ENCODE measurements at regions not wholly inside any gene's neighbourhood (a gene's known extent, or its start where the extent isn't known, plus 50 kb on each side); places are given as distances from the start of the nearest gene placed in this dataset.
"Not testable (repeated sequence)": the region's sequence is repeated elsewhere in the genome, so short reads cannot be mapped to it uniquely, and the experiment has no call there.

- DNase-seq (ENCODE audit: low read depth, low spot score), result not testable (repeated sequence)
Observed at GRCh38 chr4:9604031-9604892, 160.0 kb downstream of the DEFB131A start.

- not testable (repeated sequence) for DNase-seq (ENCODE audit: low read depth, low spot score)
Observed at GRCh38 chr4:9604893-9605190, 160.6 kb downstream of the DEFB131A start.

GRCh38 chr4:9608300-9608699 lies 164.1 kb downstream of the DEFB131A start:
- no peak for DNase-seq (ENCODE audit: low read depth, low spot score)

GRCh38 chr4:9610321-9610720 lies 166.1 kb downstream of the DEFB131A start:
- not testable (repeated sequence) for DNase-seq (ENCODE audit: low read depth, low spot score)

- no peak for DNase-seq (ENCODE audit: low read depth, low spot score)
Observed at GRCh38 chr4:9611101-9611500, 166.9 kb downstream of the DEFB131A start.

GRCh38 chr4:9636411-9636810 lies 145.0 kb upstream of the DRD5 start:
- not testable (repeated sequence) for DNase-seq (ENCODE audit: low read depth, low spot score)

- not testable (repeated sequence) for DNase-seq (ENCODE audit: low read depth, low spot score)
Observed at GRCh38 chr4:9659678-9660077, 121.8 kb upstream of the DRD5 start.

GRCh38 chr4:9660955-9661354 lies 120.5 kb upstream of the DRD5 start:
- not testable (repeated sequence) for DNase-seq (ENCODE audit: low read depth, low spot score)

GRCh38 chr4:9670725-9671124 lies 110.7 kb upstream of the DRD5 start:
- DNase-seq (ENCODE audit: low read depth, low spot score), result not testable (repeated sequence)

- DNase-seq (ENCODE audit: low read depth, low spot score), result not testable (repeated sequence)
Observed at GRCh38 chr4:9677357-9677756, 104.1 kb upstream of the DRD5 start.

- DNase-seq (ENCODE audit: low read depth, low spot score), result no peak
Observed at GRCh38 chr4:9679704-9680478, 101.5 kb upstream of the DRD5 start.

- DNase-seq (ENCODE audit: low read depth, low spot score), result not testable (repeated sequence)
Observed at GRCh38 chr4:9683174-9683573, 98.3 kb upstream of the DRD5 start.

GRCh38 chr4:9685016-9685415 lies 96.4 kb upstream of the DRD5 start:
- not testable (repeated sequence) for DNase-seq (ENCODE audit: low read depth, low spot score)

- DNase-seq (ENCODE audit: low read depth, low spot score), result no peak
Observed at GRCh38 chr4:9685692-9686091, 95.7 kb upstream of the DRD5 start.

GRCh38 chr4:9690636-9691237 lies 90.7 kb upstream of the DRD5 start:
- not testable (repeated sequence) for DNase-seq (ENCODE audit: low read depth, low spot score)

- DNase-seq (ENCODE audit: low read depth, low spot score), result peak; percentile 34
Observed at GRCh38 chr4:9691238-9692065, 90.0 kb upstream of the DRD5 start.

- not testable (repeated sequence) for DNase-seq (ENCODE audit: low read depth, low spot score)
Observed at GRCh38 chr4:9692791-9693491, 88.5 kb upstream of the DRD5 start.

GRCh38 chr4:9694403-9694802 lies 87.0 kb upstream of the DRD5 start:
- not testable (repeated sequence) for DNase-seq (ENCODE audit: low read depth, low spot score)

- DNase-seq (ENCODE audit: low read depth, low spot score), result not testable (repeated sequence)
Observed at GRCh38 chr4:9695994-9696393, 85.4 kb upstream of the DRD5 start.

GRCh38 chr4:9696561-9696960 lies 84.9 kb upstream of the DRD5 start:
- not testable (repeated sequence) for DNase-seq (ENCODE audit: low read depth, low spot score)

GRCh38 chr4:9702019-9702418 lies 79.4 kb upstream of the DRD5 start:
- DNase-seq (ENCODE audit: low read depth, low spot score), result not testable (repeated sequence)
